A673 (cell line): ENCODE measurements at regions not wholly inside any gene's neighbourhood (a gene's known extent, or its start where the extent isn't known, plus 50 kb on each side); places are given as distances from the start of the nearest gene placed in this dataset.

ENCODE experiments used
- BruUV-seq: library from RNA; stranded (reverse); fragments of 400-500 nt; replicated peaks from 2 replicates; lab custom pipeline; 2021; lab: Mats Ljungman, UMichigan
- CTCF ChIA-PET: fragments of 300-600 bp; sonication (Branson Sonifier 250); formaldehyde crosslinking; loops from one replicate; lab custom pipeline; 2022; ENCODE audit warnings: antibody characterized with exemption; lab: Charles Lee
- POLR2A ChIA-PET: fragments of 300-600 bp; sonication (Branson Sonifier 250); formaldehyde crosslinking; loops from one replicate; lab custom pipeline; 2022; ENCODE audit warnings: antibody characterized with exemption; ENCODE audit not compliant: low non-redundant PET; lab: Charles Lee
- DNase-seq: peaks from one replicate; pipeline ENCODE4 v3.0.0-alpha.2; 2015; ENCODE audit warnings: low spot score
- H3K27ac ChIP-seq: fragments of 200-600 bp; sonication (generic); 2 replicates; pipeline ENCODE4 v1.5.1; 2016; ENCODE audit warnings: mixed run types, low read depth, mild to moderate bottlenecking, mixed read lengths, antibody characterized with exemption, low read length; ENCODE audit not compliant: poor library complexity, severe bottlenecking
- H3K27me3 ChIP-seq: fragments of 200-600 bp; sonication (generic); replicated peaks from 2 replicates; pipeline ENCODE4 v1.6.1; 2017; ENCODE audit warnings: mixed run types, low read depth, mild to moderate bottlenecking, mixed read lengths, antibody characterized with exemption, low read length; ENCODE audit not compliant: insufficient read depth, poor library complexity
- H3K36me3 ChIP-seq: fragments of 200-600 bp; sonication (generic); 2 replicates; pipeline ENCODE4 v1.6.1; 2016; ENCODE audit warnings: mixed run types, mild to moderate bottlenecking, mixed read lengths, antibody characterized with exemption, low read length; ENCODE audit not compliant: insufficient read depth, poor library complexity, severe bottlenecking
- H3K4me1 ChIP-seq: fragments of 200-600 bp; sonication (generic); 2 replicates; pipeline ENCODE4 v1.6.1; 2017; ENCODE audit warnings: mixed run types, mild to moderate bottlenecking, mixed read lengths, antibody characterized with exemption, low read length; ENCODE audit not compliant: insufficient read depth, poor library complexity, severe bottlenecking
- H3K4me3 ChIP-seq: fragments of 200-600 bp; sonication (generic); 2 replicates; pipeline ENCODE4 v1.5.1; 2016; ENCODE audit warnings: low read depth, mixed run types, mild to moderate bottlenecking, mixed read lengths, low read length; ENCODE audit not compliant: poor library complexity, severe bottlenecking
- H3K9me3 ChIP-seq: fragments of 200-600 bp; sonication (generic); 2 replicates; pipeline ENCODE4 v1.6.1; 2016; ENCODE audit warnings: mixed run types, low read depth, mild to moderate bottlenecking, mixed read lengths, antibody characterized with exemption, low read length; ENCODE audit not compliant: poor library complexity, severe bottlenecking
- CTCF ChIP-seq: fragments of 300-800, 200-600 bp; sonication (generic); conservative IDR thresholded peaks from 2 replicates; pipeline ENCODE4 v1.5.1; 2017; ENCODE audit warnings: low read depth, mild to moderate bottlenecking, antibody characterized with exemption, low read length, moderate library complexity, mixed read lengths
- EZH2 ChIP-seq: fragments of 200-600 bp; sonication (generic); IDR thresholded peaks from 2 replicates; pipeline ENCODE4 v1.6.1; 2017; ENCODE audit warnings: borderline replicate concordance, low read depth, mild to moderate bottlenecking, mixed read lengths, antibody characterized with exemption, low read length; ENCODE audit not compliant: poor library complexity, severe bottlenecking
- intact Hi-C: fragments of 100-400 bp; cut with micrococcal nuclease; formaldehyde crosslinking; loops from one replicate; pipeline ENCODE4 v1.10.0; 2022; ENCODE audit not compliant: unreplicated experiment

- Histone ChIP-seq H3K27ac (no peak overlapping the region), H3K4me3 (no peak overlapping the region), H3K4me1 (no peaks in the 10 kb centered on the region), H3K9me3 (no peaks in the 10 kb centered on the region), H3K36me3 (no peaks in the 10 kb centered on the region), H3K27me3 (no peaks in the 10 kb centered on the region)
- DNase-seq, result no peak
- POLR2A ChIA-PET, result no interaction called here
- TF ChIP-seq EZH2, result no peak
- TF ChIP-seq CTCF, result no peak
- intact Hi-C loops, result no loop called here
- CTCF ChIA-PET, result no interaction called here
- no TSS peak for BruUV-seq
Observed at GRCh38 chr4:126906466-126906865, 726.3 kb upstream of the INTU start.

- CTCF ChIA-PET, result no interaction called here
- POLR2A ChIA-PET, result no interaction called here
- no peak overlapping the region for H3K4me3 ChIP-seq
- no peak overlapping the region for H3K27ac ChIP-seq
- DNase-seq, result no peak
- H3K4me1 ChIP-seq, result no peaks in the 10 kb centered on the region
- intact Hi-C loops, result no loop called here
- H3K36me3 ChIP-seq, result no peaks in the 10 kb centered on the region
- BruUV-seq, result no TSS peak
- H3K9me3 ChIP-seq, result no peaks in the 10 kb centered on the region
- TF ChIP-seq EZH2 (no peak), CTCF (no peak)
- H3K27me3 ChIP-seq, result no peaks in the 10 kb centered on the region
Observed at GRCh38 chr4:126907389-126907788, 725.4 kb upstream of the INTU start.

- DNase-seq, result no peak
- no TSS peak for BruUV-seq
- CTCF ChIA-PET, result no interaction called here
- Histone ChIP-seq H3K27me3 (no peaks in the 10 kb centered on the region), H3K27ac (no peak overlapping the region), H3K4me3 (no peak overlapping the region), H3K36me3 (no peaks in the 10 kb centered on the region), H3K4me1 (no peaks in the 10 kb centered on the region), H3K9me3 (no peaks in the 10 kb centered on the region)
- POLR2A ChIA-PET, result no interaction called here
- TF ChIP-seq CTCF (no peak), EZH2 (no peak)
- intact Hi-C loops, result no loop called here
Observed at GRCh38 chr4:126916049-126916625, 716.6 kb upstream of the INTU start.
